GM12878 (cell line): ENCODE measurements at regions not wholly inside any gene's neighbourhood (a gene's known extent, or its start where the extent isn't known, plus 50 kb on each side); places are given as distances from the start of the nearest gene placed in this dataset.

Experiments used
- ATAC-seq: fragments of 200-7000 bp; cut with Tn5 transposase; 3 replicates; pipeline ENCODE4 v1.9.1; 2020; ENCODE audit warnings: mild to moderate bottlenecking, moderate library complexity
- BruUV-seq: library from RNA; stranded (reverse); fragments of 400-500 nt; replicated peaks from 2 replicates; lab custom pipeline; 2021; lab: Mats Ljungman, UMichigan
- CTCF ChIA-PET: fragments of 300-600 bp; sonication (Branson Sonifier 250); formaldehyde crosslinking; extraction: SDS; loops from one replicate; lab custom pipeline; 2021; ENCODE audit warnings: inconsistent platforms; lab: Yijun Ruan, JAX
- POLR2A ChIA-PET: fragments of 350-600 bp; formaldehyde crosslinking; extraction: SDS; loops from one replicate; lab custom pipeline; 2021; ENCODE audit warnings: inconsistent platforms; lab: Charles Lee
- RAD21 ChIA-PET: fragments of 300-600 bp; sonication (Branson Sonifier 250); formaldehyde crosslinking; loops from one replicate; lab custom pipeline; 2023; ENCODE audit warnings: antibody characterized with exemption; ENCODE audit not compliant: unreplicated experiment; lab: Charles Lee
- SMC1A ChIA-PET: fragments of 300-600 bp; sonication (Branson Sonifier 250); formaldehyde crosslinking; loops from one replicate; lab custom pipeline; 2023; ENCODE audit not compliant: unreplicated experiment, uncharacterized antibody; lab: Charles Lee
- DNase-seq: peaks from one replicate; pipeline ENCODE4 v3.0.0-alpha.2; 2011; ENCODE audit warnings: low read depth, low spot score
- FAIRE-seq: peaks from 3 replicates; lab custom pipeline; 2011; peaks lifted over from hg19 to GRCh38; lab: Jason Lieb, UNC
- H2AFZ ChIP-seq: 2 replicates; pipeline ENCODE4 v1.6.0; 2011; ENCODE audit warnings: low read depth, low read length, control low read depth; ENCODE audit not compliant: control insufficient read depth
- H3K27ac ChIP-seq: 2 replicates; pipeline ENCODE4 v1.5.1; 2011; ENCODE audit warnings: control low read depth; ENCODE audit not compliant: control insufficient read depth, insufficient read depth
- H3K27me3 ChIP-seq, 2 experiments: replicated peaks in 1 of 2; 2 replicates each; pipeline versions ENCODE4 v1.6.0 to v1.6.1; 2011; ENCODE audit warnings: low read length in 1 of 2; ENCODE audit not compliant: control insufficient read depth in 2 of 2, insufficient read depth in 2 of 2
- H3K36me3 ChIP-seq, 2 experiments: 2 replicates each; pipeline ENCODE4 v1.5.1; 2011; ENCODE audit warnings: low read length in 1 of 2; ENCODE audit not compliant: control insufficient read depth in 2 of 2, insufficient read depth in 2 of 2
- H3K4me1 ChIP-seq: 2 replicates; pipeline ENCODE4 v1.6.1; 2011; ENCODE audit warnings: mild to moderate bottlenecking, low read length, moderate library complexity, mixed read lengths; ENCODE audit not compliant: control insufficient read depth, insufficient read depth
- H3K4me2 ChIP-seq: 2 replicates; pipeline ENCODE4 v1.6.0; 2011; ENCODE audit warnings: control low read depth; ENCODE audit not compliant: control insufficient read depth, insufficient read depth
- H3K4me3 ChIP-seq: fragments of 200-600 bp; sonication (generic); 2 replicates; pipeline ENCODE4 v1.5.1; 2016
- H3K79me2 ChIP-seq: 2 replicates; pipeline ENCODE4 v1.6.0; 2011; ENCODE audit warnings: low read length; ENCODE audit not compliant: control insufficient read depth, insufficient read depth
- H3K9ac ChIP-seq: 2 replicates; pipeline ENCODE4 v1.8.0; 2011; ENCODE audit warnings: low read length, control low read depth, mixed read lengths; ENCODE audit not compliant: control insufficient read depth, insufficient read depth
- H3K9me3 ChIP-seq: replicated peaks from 3 replicates; pipeline ENCODE4 v1.5.1; 2011; ENCODE audit warnings: mild to moderate bottlenecking, low read length; ENCODE audit not compliant: control insufficient read depth, insufficient read depth
- H4K20me1 ChIP-seq: 2 replicates; pipeline ENCODE4 v1.6.0; 2011; ENCODE audit not compliant: control insufficient read depth, insufficient read depth
- HSF1 ChIP-seq: fragments of 150-350 bp; IDR thresholded peaks from 2 replicates; pipeline ENCODE4 v1.6.1; 2014; ENCODE audit warnings: mild to moderate bottlenecking, low read depth, low read length
- NFXL1 ChIP-seq: fragments of 450-650 bp; IDR thresholded peaks from 2 replicates; pipeline ENCODE4 v1.6.1; 2017; ENCODE audit warnings: antibody characterized with exemption, mild to moderate bottlenecking, borderline replicate concordance
- NR2C1 ChIP-seq: fragments of 450-650 bp; IDR thresholded peaks from 2 replicates; pipeline ENCODE4 v1.6.1; 2017; ENCODE audit warnings: antibody characterized with exemption, mild to moderate bottlenecking, moderate library complexity
- RBBP5 ChIP-seq: fragments of 200-600 bp; sonication (generic); conservative IDR thresholded peaks from 2 replicates; pipeline ENCODE4 v1.6.1; 2016
- SIN3A ChIP-seq: IDR thresholded peaks from 2 replicates; pipeline ENCODE4 v1.6.1; 2012; ENCODE audit warnings: low read depth, low read length, improper control_type of control experiment
- SREBF2 ChIP-seq: IDR thresholded peaks from 2 replicates; pipeline ENCODE4 v1.6.1; 2012; ENCODE audit warnings: mild to moderate bottlenecking, low read length
- TCF3 ChIP-seq: IDR thresholded peaks from 2 replicates; pipeline ENCODE4 v1.6.1; 2012; ENCODE audit warnings: low read depth, mild to moderate bottlenecking, low read length, borderline replicate concordance; ENCODE audit not compliant: insufficient read depth
- WGBS: methylation state at CpG from one replicate; pipeline ENCODE4 v1.1.6; 2016; ENCODE audit warnings: low lambda C conversion rate; ENCODE audit not compliant: insufficient replicate concordance, insufficient coverage; ENCODE audit errors: missing lambda C conversion rate; 5-methylcytosine and 5-hydroxymethylcytosine counted together
- in situ Hi-C: fragments of 300-500 bp; cut with MboI; formaldehyde crosslinking; loops from 9 replicates; pipeline ENCODE4 v1.14.3; 2018; ENCODE audit warnings: mixed read lengths
- intact Hi-C: fragments of 100-400 bp; cut with micrococcal nuclease; formaldehyde crosslinking; loops from one replicate; pipeline ENCODE4 v1.14.2; 2022; ENCODE audit not compliant: unreplicated experiment
- TF ChIP-seq, protein P1 (sequence below): IDR thresholded peaks from 2 replicates; pipeline ENCODE4 v1.6.1; 2011; ENCODE audit warnings: mild to moderate bottlenecking, low read depth, low read length, moderate library complexity; ENCODE audit not compliant: insufficient replicate concordance

- no peak for ATAC-seq
- H2AFZ ChIP-seq: no peak overlapping the region
- H3K9me3 ChIP-seq: no peaks in the 10 kb centered on the region
- no peak for FAIRE-seq
- no peak for DNase-seq
- no peaks in the 10 kb centered on the region for H3K27me3 ChIP-seq
- H4K20me1 ChIP-seq: no peaks in the 10 kb centered on the region
- BruUV-seq: no TSS peak
- H3K4me1 ChIP-seq: no peaks in the 10 kb centered on the region
- no peak overlapping the region for H3K27ac ChIP-seq
- in situ Hi-C loops (no loop called here), intact Hi-C loops (no loop called here)
- 29% methylated on average over 3 of the region's 3 CpGs for WGBS
- no peaks in the 10 kb centered on the region for H3K79me2 ChIP-seq
- H3K36me3 ChIP-seq: no peaks in the 10 kb centered on the region
- TF ChIP-seq NFXL1 (no peak), NR2C1 (no peak), RBBP5 (no peak), SREBF2 (no peak), SIN3A (no peak), TCF3 (no peak), HSF1 (no peak)
- TF ChIP-seq, protein P1, sequence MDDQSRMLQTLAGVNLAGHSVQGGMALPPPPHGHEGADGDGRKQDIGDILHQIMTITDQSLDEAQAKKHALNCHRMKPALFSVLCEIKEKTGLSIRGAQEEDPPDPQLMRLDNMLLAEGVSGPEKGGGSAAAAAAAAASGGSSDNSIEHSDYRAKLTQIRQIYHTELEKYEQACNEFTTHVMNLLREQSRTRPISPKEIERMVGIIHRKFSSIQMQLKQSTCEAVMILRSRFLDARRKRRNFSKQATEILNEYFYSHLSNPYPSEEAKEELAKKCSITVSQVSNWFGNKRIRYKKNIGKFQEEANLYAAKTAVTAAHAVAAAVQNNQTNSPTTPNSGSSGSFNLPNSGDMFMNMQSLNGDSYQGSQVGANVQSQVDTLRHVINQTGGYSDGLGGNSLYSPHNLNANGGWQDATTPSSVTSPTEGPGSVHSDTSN: no peak
- ChIA-PET RAD21 (no interaction called here), CTCF (interaction anchor here (1.0 kb wide), 1 partner anchor 30 kb away, joined by 3 read pairs; no protein-coding TSS in a partner anchor), POLR2A (no interaction called here), SMC1A (interaction anchor here (1.2 kb wide), 1 partner anchor 25 kb away, joined by 3 read pairs; no protein-coding TSS in a partner anchor)
- no peak overlapping the region for H3K4me3 ChIP-seq
- no peak overlapping the region for H3K9ac ChIP-seq
- no peak overlapping the region for H3K4me2 ChIP-seq
Measured at GRCh38 chr18:1466035-1466434, 561.4 kb downstream of the ADCYAP1 start.
